ENCODE measurements at regions not wholly inside any gene's neighbourhood (a gene's known extent, or its start where the extent isn't known, plus 50 kb on each side); places are given as distances from the start of the nearest gene placed in this dataset.

GRCh38 chr2:173834141-173834540 lies 131.0 kb downstream of the SP3 start:
- in situ Hi-C loops (cut with MboI; ENCODE audit: low sequenced_read_pairs, unreplicated experiment), result no loop called here
- TF ChIP-seq CTCF (IDR thresholded peaks at IDR 0.05; ENCODE audit: borderline replicate concordance, control extremely low read depth, extremely low read depth, insufficient read depth, missing control alignments), result no peak
- DNase-seq (ENCODE audit: low spot score), result no peak

- in situ Hi-C loops (cut with MboI; ENCODE audit: low sequenced_read_pairs, unreplicated experiment), result no loop called here
- DNase-seq (ENCODE audit: low spot score), result no peak
Observed at GRCh38 chr2:173835726-173836125, 129.4 kb downstream of the SP3 start.

GRCh38 chr2:173841110-173841509 lies 124.1 kb downstream of the SP3 start:
- no peak for TF ChIP-seq CTCF (IDR thresholded peaks at IDR 0.05; ENCODE audit: borderline replicate concordance, control extremely low read depth, extremely low read depth, insufficient read depth, missing control alignments)
- DNase-seq (ENCODE audit: low spot score), result no peak
- in situ Hi-C loops (cut with MboI; ENCODE audit: low sequenced_read_pairs, unreplicated experiment), result no loop called here

More at GRCh38 chr2:173835726-173836125, 129.4 kb downstream of the SP3 start:
- no peak for TF ChIP-seq CTCF (IDR thresholded peaks at IDR 0.05; ENCODE audit: borderline replicate concordance, control extremely low read depth, extremely low read depth, insufficient read depth, missing control alignments)

GRCh38 chr2:173843526-173843925 lies 121.6 kb downstream of the SP3 start:
- no peak for DNase-seq (ENCODE audit: low spot score)
- in situ Hi-C loops (cut with MboI; ENCODE audit: low sequenced_read_pairs, unreplicated experiment), result no loop called here

GRCh38 chr2:173851141-173851641 lies 114.0 kb downstream of the SP3 start:
- in situ Hi-C loops (cut with MboI; ENCODE audit: low sequenced_read_pairs, unreplicated experiment), result no loop called here
- no peak for DNase-seq (ENCODE audit: low spot score)
- TF ChIP-seq CTCF (IDR thresholded peaks at IDR 0.05; ENCODE audit: borderline replicate concordance, control extremely low read depth, extremely low read depth, insufficient read depth, missing control alignments), result no peak

More at GRCh38 chr2:173843526-173843925, 121.6 kb downstream of the SP3 start:
- TF ChIP-seq CTCF (IDR thresholded peaks at IDR 0.05; ENCODE audit: borderline replicate concordance, control extremely low read depth, extremely low read depth, insufficient read depth, missing control alignments), result no peak

- TF ChIP-seq CTCF (IDR thresholded peaks at IDR 0.05; ENCODE audit: borderline replicate concordance, control extremely low read depth, extremely low read depth, insufficient read depth, missing control alignments), result no peak
- no peak for DNase-seq (ENCODE audit: low spot score)
- in situ Hi-C loops (cut with MboI; ENCODE audit: low sequenced_read_pairs, unreplicated experiment), result no loop called here
Observed at GRCh38 chr2:173854141-173854540, 111.0 kb downstream of the SP3 start.

Measured in GM13976 (cell line).